Amniotic stem cell (primary cell): ENCODE measurements at regions not wholly inside any gene's neighbourhood (a gene's known extent, or its start where the extent isn't known, plus 50 kb on each side); places are given as distances from the start of the nearest gene placed in this dataset.
"Not testable (repeated sequence)": the region's sequence is repeated elsewhere in the genome, so short reads cannot be mapped to it uniquely, and the experiment has no call there.

Experiments
- DNase-seq: peaks from one replicate; lab custom pipeline; 2025; lab: John Stamatoyannopoulos, UW

- no peak for DNase-seq
Measured at GRCh38 chr16:61002479-61003204, 1033.6 kb downstream of the CDH8 start.

GRCh38 chr16:60991886-60992285 lies 1044.4 kb downstream of the CDH8 start:
- DNase-seq: no peak

GRCh38 chr16:60989592-60989991 lies 1046.6 kb downstream of the CDH8 start:
- no peak for DNase-seq

- DNase-seq: no peak
Measured at GRCh38 chr16:60979119-60979518, 1057.1 kb downstream of the CDH8 start.

- no peak for DNase-seq
Measured at GRCh38 chr16:60949800-60950199, 1086.4 kb downstream of the CDH8 start.

- no peak for DNase-seq
Measured at GRCh38 chr16:60945225-60945624, 1091.0 kb downstream of the CDH8 start.

GRCh38 chr16:60936189-60936588 lies 1100.0 kb downstream of the CDH8 start:
- DNase-seq: not testable (repeated sequence)

- no peak for DNase-seq
Measured at GRCh38 chr16:60932600-60932999, 1103.6 kb downstream of the CDH8 start.

- DNase-seq: no peak
Measured at GRCh38 chr16:60930291-60930690, 1105.9 kb downstream of the CDH8 start.

GRCh38 chr16:60922920-60923319 lies 1113.3 kb downstream of the CDH8 start:
- no peak for DNase-seq

GRCh38 chr16:60914334-60914733 lies 1121.9 kb downstream of the CDH8 start:
- no peak for DNase-seq

GRCh38 chr16:60907645-60908044 lies 1128.6 kb downstream of the CDH8 start:
- no peak for DNase-seq

- DNase-seq: no peak
Measured at GRCh38 chr16:60905811-60906210, 1130.4 kb downstream of the CDH8 start.

GRCh38 chr16:60902114-60902513 lies 1134.1 kb downstream of the CDH8 start:
- DNase-seq: no peak

- DNase-seq: no peak
Measured at GRCh38 chr16:60882816-60883215, 1153.4 kb downstream of the CDH8 start.

GRCh38 chr16:60852635-60853034 lies 1183.6 kb downstream of the CDH8 start:
- DNase-seq: no peak

GRCh38 chr16:60821661-60822060 lies 1214.6 kb downstream of the CDH8 start:
- DNase-seq: no peak

- no peak for DNase-seq
Measured at GRCh38 chr16:60820361-60820760, 1215.9 kb downstream of the CDH8 start.

GRCh38 chr16:60818465-60818864 lies 1217.8 kb downstream of the CDH8 start:
- DNase-seq: no peak

GRCh38 chr16:60816461-60816860 lies 1219.8 kb downstream of the CDH8 start:
- DNase-seq: no peak

- no peak for DNase-seq
Measured at GRCh38 chr16:60815865-60816264, 1220.4 kb downstream of the CDH8 start.

GRCh38 chr16:60815033-60815432 lies 1221.2 kb downstream of the CDH8 start:
- DNase-seq: no peak

GRCh38 chr16:60811657-60812056 lies 1224.6 kb downstream of the CDH8 start:
- no peak for DNase-seq

- DNase-seq: no peak
Measured at GRCh38 chr16:60811051-60811608, 1225.1 kb downstream of the CDH8 start.
